SKM-1 (cell line): ENCODE measurements at regions not wholly inside any gene's neighbourhood (a gene's known extent, or its start where the extent isn't known, plus 50 kb on each side); places are given as distances from the start of the nearest gene placed in this dataset.

Experiments used
- DNase-seq: peaks from one replicate; lab custom pipeline; 2025; ENCODE audit not compliant: unreplicated experiment; lab: John Stamatoyannopoulos, UW

DNA sequence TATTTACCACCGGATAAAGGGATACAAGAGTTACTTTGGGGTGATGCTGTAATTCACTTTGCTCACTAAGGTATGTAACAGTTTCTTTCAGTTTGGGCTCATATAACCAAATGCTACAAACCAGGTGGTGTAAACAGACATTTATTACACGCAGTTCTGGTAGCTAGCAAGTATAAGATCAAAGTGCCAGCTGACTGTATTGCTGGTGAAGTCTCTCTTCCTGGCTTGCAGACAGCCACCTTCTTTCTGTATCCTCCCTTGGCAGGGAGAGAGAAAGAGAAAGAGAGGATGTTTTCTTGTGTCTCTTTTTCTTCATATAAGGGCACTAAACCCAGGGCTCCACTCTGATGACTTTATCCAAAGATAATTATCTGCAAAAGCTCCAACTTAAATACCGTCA, 552.5 kb upstream of the FTMT start:
- no peak for DNase-seq

DNA sequence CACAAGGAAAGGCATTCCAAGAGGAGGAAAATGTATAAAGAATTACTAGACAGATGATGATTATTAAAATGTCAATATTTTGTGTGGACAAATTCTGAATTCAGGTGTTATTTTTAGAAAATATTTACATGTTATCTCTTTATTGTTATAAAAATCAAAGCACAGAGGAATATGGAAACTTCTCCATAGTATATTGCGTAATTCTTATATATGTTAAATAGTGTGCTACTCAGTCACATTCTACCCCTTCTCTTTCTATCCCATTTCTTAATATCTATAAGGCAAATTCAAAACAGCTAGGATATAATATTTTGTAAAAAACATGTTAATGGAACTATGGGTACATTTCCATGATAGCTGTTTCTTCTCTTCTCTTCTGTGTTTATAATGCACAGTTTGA, 546.8 kb upstream of the FTMT start:
- DNase-seq, result no peak

DNA sequence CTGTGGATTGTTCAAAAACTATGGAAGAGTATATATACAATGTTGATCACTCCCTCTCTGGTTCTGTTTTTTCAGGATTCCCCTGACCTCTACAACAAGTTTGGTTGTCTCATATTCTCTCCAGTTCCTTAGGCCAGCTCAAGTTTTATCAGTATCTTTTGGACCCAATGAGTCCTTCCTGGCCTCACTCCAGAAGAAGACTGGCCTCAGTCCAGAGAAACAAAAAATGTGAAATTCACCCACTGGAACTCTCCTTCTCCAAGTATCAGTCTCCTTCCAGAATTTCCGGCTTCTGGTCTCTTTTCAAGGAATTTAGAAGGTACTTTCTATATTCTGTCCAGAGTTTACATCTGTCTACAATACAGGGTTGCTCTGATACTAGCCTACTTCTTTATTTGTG, 537.8 kb upstream of the FTMT start:
- no peak for DNase-seq

DNA sequence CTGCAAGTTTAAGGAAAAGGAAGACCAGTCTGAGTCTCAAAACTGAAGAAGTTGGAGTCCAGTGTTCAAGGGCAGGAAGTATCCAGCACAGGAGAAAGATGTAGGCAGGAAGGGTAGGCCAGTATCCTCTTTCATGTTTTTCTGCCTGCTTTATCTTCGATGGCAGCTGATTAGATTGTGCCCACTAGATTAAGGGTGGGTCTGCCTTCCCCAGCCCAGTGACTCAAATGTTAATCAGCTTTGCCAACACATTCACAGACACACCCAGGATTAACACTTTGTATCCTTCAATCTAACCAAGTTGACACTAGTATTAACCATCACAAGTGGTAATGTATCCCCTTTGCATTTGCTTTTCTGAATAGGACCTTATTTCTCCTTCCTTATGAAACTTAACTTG, 535.9 kb upstream of the FTMT start:
- DNase-seq, result no peak

DNA sequence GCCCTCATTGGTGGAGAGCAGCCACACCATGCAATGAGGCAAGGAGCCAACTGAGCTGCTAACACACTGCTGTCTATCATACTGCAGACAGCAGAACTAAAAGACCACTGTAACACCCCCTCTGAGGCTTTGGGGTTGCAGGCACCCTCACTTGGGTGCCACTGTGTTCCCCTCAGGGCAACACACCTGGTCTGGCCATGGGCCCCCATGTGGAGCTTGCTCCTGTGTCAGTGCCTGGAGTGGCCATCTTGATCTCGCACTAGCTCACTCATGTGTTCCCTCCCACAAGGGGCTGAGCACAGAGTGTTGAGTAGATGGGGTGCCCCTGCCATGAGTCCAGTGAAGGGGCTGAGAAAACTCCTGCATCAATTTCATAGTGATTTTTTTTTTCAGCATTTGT, 532.4 kb upstream of the FTMT start:
- no peak for DNase-seq

DNA sequence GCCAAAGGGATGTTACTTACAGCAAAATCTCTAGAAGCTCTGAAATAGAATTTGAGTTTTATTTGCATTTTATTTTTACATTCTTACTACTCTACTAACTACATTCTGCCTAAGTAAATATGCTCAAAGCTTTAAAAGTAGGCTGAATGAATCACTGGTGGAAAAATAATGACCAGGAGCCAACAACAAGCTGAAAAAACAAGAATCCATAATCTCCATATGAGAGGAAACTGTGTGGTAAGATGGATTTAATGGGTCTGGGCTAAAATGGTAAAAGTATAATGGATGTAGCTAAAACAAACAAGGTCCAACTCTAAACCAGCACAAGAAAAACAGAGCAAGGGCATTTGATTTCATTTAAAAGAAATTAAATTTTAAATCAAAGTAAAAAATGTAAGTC, 525.8 kb upstream of the FTMT start:
- DNase-seq, result no peak

DNA sequence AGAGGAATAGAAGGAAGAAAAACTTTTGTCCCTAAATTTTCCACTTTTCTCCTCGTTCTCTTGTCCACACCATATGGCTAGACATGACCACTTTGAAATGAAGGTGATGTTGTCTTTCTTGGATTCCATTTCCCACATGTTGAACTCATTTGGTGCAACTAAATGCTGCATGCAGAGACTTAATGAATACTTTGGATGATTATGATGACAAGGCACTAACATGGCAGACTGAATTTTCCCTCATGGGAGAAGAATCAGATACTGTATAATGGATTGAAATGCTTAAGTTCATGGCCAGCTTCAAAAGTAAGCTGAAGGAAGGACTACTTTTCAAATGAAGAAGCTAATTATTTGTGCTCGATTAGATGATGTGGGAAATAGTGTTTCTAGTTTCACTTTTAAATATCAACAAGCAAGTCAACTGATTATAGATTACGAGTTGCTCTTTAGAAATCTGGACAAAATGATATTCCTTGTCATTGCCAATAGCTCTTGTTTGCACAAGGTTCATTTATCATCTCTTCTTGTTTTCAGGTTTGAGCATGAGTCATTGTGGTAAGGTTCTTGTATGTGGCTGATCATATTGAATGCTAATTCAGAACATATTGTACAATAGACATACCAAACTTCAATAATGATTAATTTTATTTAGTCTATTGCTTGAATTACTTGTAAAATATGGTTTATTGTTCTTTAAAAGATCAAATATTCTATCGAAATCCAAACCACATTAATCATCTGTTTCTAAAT, 501.3 kb upstream of the FTMT start:
- DNase-seq, result no peak

DNA sequence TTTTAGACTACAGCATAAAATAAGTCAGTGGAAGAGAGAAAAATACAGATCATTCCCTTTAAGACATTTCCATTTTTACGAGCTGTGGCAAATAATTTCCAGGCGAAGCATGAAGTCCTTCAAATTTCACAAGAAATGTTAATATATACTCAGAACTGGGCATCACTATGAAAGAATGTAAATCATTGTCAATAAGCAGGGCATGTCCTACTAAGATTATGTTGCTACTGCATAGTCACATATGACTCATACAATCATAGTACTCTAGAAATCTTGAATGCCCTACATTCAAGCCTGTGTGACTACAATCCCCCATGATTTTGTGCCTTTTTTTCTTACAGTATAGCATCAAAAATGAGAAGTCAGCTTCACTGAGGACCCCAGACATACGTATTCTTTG, 485.2 kb upstream of the FTMT start:
- DNase-seq, result no peak

DNA sequence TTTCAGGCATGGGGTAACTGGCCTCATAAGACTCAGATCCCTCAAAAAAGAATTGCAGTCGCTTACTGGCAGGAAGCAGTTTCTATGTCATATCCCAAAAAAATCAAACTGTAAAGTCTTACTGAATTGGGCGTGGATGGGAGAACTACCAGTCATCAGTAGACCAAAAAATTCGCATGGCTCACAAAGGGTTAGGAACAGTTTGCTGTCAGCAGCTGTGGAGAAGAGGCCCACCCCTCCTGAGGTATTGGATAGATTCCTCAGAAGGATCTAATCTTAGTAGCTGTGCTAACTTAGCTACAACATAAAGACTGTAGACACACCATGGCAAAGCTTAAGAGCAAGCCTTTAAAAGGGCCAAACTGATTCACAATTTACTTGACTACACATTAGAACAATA, 478.3 kb upstream of the FTMT start:
- DNase-seq, result no peak

DNA sequence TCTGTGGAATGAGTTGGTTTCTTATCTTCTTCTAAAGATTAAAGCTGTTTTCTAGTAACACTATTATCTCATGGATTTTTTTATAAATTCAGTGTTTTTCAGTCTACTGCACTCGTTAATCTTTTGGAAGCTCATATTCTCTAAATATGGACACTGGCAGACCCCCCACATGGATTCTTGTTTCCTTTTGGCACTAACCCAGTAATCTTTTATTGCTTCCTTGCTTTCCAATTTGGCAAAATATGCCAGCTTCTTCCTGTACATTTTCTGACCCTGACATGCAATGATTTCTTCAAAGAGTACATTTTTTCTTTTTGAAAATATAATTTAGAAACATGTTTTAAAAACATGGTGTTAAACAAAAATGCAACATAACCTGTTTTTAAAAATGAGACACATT, 474.2 kb upstream of the FTMT start:
- DNase-seq, result no peak

DNA sequence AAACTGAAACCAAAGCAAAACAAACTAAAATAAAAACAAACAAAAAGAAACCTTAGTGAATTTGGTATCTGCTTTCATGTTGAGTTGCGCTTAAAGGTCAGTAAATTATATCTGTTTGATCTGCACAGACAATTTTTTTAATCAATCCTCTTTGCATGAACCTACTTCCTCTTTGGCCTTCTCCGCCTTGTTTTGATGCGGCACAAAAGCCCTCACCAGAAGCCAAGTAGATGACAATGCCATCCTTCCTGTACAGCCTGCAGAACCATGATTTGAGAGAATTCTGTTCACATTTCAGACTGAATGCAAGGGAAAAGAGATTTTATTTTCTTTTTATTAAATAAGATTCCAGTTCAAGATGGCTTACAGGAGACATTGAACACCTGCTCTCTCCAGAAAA, 473.6 kb upstream of the FTMT start:
- no peak for DNase-seq

DNA sequence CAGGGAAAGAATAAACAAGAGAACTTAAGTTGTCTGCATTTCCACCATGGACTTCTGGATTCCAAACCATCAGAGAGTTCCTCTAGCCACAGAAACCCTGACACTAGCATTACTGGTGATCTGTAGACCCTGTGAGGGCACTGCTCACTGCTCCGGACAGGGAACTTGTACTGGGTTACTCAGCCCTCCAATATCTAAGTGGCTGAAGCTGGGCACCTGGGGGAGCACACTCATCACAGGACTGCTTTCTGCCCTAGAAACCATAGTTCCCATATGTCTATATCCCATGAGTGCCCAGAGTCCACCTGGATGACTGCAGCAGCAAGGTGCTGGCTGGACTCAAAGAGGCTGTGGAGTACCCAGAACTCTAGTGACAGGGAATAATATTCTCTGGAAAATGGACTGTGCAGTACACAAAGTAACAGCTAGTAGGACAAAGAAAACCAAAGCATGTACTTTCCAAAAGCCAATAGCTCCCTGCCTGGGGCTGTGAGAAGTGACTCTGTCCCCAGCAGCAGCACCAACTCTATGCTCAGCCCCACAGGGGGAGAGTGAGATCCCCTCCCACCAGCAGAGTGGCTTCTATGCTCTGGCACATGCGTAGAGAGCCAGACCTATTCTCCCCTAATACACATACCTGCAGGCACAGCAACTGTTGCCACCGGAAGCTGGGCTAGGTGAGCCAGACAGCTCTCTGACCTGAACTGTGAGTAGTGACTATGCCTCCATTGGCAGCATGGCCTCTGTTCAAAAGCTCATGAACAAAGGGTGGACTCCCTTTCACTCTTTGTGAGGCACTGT, 472.9 kb upstream of the FTMT start:
- no peak for DNase-seq

DNA sequence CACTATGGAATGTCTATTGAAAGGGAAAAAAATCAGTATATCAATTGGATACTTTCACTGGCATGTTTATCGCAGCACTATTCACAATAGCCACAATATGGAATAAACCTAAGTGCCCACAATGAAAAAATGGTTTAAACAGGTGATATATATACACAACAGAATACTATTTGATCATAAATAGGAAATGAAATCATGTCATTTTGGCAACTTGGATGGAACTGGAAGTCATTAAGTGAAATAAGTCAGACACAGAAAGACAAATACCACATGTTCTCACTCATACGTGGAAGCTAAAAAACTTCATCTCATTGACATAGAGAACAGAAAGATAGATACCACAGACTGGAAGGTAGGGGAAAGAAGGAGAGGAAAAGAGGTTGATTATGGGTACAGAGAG, 471.6 kb upstream of the FTMT start:
- no peak for DNase-seq

DNA sequence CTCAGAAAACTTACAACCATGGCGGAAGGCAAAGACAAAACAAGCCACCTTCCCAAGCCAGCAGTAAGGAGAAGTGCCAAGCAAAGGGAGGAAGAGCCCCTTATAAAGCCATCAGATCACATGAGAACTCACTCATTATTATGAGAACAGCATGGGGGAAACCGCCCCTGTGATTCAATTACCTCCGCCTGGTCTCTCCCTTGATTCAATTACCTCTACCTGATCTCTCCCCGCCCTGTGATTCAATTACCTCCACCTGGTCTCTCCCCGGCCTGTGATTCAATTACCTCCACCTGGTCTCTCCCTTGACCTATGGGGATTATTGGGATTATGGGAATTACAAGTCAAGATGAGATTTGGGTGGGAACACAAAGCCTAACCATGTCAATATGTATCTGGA, 467.3 kb upstream of the FTMT start:
- no peak for DNase-seq

DNA sequence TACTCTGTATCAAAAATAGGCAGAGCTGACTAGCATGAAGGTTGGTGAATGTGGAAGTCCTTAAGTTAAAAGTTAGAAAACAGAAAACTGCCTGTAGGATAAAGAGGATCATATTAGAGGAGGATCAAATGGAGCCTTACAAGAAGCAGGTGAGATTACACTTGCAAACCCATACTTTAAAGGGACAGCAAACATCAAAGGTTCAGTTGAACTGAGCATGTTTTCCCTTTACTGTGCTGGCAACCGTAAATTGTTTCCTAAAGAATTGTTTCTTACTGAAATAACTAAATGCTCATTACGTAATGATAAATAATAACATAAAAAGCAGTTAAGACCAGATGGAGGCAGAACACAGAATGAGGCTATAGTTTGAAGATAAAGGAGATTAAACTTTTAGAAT, 465.3 kb upstream of the FTMT start:
- no peak for DNase-seq

DNA sequence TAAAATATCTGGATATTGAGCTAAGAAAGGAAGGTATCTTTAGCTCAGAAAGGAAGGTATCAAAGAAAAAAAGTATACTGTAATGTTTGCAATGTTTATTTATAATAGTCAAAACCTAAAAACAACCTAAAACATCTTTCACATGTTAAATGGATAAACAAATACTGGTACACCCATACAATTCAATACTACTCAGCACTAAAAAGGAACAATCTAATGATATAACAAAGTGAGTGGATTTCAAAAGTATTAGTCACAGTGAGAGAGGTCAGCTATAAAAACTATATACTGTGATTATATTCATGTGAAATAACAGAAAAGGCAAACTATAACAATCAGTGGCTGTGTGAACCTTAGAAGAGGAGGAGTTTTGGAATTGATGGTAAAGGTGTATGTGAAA, 455.0 kb upstream of the FTMT start:
- no peak for DNase-seq

DNA sequence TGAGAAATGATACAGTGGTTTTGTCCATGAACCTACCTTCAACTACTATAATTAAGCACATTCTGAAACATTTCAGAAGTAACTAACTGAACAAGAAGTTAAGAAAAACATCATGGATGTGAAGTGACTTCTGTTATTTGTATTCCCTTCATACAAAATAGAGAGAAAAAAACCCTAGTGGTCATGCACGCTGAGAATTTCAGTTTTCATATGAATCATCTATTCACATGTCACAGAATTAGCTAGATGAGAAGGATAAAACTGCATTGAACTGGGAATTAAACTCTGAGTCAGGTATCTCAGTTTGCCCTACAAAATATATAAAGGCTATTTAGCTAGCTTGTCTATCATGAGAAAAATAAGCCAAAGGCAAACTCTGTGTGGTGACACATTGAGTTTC, 451.8 kb upstream of the FTMT start:
- no peak for DNase-seq

DNA sequence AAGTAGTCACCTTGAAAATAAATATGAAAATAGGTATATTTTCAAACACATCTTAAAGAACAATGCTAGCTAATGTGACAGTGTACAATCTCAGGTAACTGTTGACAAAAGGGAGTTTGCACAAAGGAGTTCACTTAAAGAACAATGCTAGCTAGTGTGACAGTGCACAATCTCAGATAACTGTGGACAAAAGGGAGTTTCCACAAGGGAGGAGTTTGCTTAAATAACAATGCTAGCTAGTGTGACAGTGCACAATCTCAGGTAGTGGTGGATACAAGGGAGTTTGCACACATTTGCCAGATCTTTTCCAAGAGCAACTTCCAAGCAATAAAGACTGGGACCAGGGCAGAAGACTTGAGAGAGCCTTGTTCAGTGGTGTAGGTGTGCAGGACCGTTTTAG, 442.9 kb upstream of the FTMT start:
- no peak for DNase-seq

DNA sequence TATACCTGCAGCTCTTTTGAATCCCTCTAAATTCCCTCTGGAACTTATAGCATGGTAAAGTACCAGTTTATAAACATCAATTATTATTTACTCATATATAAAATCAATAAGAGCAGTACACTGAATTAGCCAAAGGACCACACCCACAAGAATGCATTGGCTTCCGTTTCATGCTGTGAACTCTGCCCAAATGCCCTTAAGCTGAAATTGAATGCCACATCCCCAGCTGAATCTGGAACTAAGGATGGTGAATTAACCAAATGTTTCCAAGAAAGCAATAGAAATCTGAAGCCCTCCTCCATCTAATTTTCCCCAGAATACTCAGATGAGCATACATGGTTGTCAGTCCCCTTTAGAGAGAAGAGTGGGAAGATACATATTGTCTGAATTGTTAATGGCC, 436.4 kb upstream of the FTMT start:
- DNase-seq, result no peak

DNA sequence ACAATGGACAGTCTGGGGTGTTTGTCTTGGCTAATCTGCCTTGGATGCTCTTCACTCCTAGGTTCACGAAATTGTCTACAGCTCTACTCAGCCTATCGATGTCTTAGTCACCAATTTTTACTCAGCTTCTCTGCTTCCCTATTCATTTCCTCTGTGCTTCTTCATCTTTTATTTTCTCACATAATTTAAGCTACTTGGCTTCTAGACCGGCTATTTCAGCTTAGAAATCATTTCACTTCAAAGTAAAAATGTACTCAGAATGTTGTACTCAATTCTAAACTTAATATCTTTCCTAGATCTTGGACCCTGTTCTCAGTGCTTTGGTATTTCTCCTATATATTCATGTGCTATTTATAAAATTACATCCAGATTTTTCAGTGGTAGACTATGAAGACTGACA, 430.0 kb upstream of the FTMT start:
- DNase-seq, result no peak

DNA sequence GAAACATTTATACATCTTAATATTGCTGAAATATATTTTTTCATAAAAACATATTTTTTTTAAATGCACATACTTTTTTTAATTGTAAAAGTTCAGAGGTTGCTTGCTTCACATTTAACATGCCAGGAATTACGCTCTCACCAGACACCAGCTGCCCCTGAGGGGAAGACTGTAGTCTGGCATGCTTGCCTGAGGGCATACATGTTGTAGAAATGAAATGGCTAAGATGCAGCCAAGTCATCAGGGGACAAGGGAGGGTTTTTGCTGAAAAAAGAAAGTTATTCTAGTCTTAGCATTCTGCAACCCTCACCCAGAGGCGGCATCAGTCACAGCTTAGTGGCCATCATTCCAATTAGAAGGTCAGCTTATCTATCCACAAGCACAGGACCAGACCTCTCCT, 426.7 kb upstream of the FTMT start:
- no peak for DNase-seq

DNA sequence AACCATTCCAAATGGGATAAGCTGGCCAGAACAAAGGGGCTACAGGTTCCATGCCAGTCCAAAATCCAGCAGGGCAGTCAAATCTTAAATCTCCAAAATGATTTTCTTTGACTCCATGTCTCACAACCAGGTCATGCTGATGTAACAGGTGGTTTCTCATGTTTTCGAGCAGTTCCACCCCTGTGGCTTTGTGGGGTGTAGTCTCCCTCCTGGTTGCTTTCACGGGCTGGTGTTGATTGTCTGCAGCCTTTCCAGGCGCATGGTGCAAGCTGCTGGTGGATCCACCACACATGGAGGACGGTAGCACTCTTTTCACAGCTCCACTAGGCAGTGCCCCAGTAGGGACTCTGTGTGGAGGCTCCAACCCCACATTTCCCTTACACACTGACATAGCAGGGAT, 425.5 kb upstream of the FTMT start:
- DNase-seq, result no peak

DNA sequence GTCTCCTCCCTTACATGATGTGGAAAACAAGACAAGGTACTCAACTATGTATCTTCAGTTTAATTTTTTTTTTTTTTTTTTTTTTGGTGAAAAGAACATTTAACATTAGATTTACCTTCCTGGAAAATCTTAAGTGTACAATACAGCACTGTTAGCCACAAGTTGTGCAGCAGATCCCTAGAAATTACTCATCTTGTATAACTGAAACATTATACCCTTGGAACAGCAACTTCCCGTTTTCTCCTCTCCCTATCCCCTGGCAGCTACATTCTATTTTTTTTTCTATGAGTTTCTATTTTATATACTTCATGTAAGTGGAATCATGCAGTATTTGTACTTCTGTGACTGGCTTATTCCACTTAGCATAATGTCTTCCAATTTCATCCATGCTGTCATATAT, 421.9 kb upstream of the FTMT start:
- DNase-seq, result no peak
